HG02852 (cell line): ENCODE measurements at regions not wholly inside any gene's neighbourhood (a gene's known extent, or its start where the extent isn't known, plus 50 kb on each side); places are given as distances from the start of the nearest gene placed in this dataset.
A peak's percentile ranks its signal among the peaks of the same experiment; 100 is the strongest.
"Not testable (repeated sequence)": the region's sequence is repeated elsewhere in the genome, so short reads cannot be mapped to it uniquely, and the experiment has no call there.

ENCODE experiments used
- ATAC-seq: cut with Tn5 transposase; IDR thresholded peaks from one replicate; pipeline ENCODE4 v1.9.1; 2021; ENCODE audit warnings: mild to moderate bottlenecking, moderate library complexity; ENCODE audit not compliant: unreplicated experiment

DNA sequence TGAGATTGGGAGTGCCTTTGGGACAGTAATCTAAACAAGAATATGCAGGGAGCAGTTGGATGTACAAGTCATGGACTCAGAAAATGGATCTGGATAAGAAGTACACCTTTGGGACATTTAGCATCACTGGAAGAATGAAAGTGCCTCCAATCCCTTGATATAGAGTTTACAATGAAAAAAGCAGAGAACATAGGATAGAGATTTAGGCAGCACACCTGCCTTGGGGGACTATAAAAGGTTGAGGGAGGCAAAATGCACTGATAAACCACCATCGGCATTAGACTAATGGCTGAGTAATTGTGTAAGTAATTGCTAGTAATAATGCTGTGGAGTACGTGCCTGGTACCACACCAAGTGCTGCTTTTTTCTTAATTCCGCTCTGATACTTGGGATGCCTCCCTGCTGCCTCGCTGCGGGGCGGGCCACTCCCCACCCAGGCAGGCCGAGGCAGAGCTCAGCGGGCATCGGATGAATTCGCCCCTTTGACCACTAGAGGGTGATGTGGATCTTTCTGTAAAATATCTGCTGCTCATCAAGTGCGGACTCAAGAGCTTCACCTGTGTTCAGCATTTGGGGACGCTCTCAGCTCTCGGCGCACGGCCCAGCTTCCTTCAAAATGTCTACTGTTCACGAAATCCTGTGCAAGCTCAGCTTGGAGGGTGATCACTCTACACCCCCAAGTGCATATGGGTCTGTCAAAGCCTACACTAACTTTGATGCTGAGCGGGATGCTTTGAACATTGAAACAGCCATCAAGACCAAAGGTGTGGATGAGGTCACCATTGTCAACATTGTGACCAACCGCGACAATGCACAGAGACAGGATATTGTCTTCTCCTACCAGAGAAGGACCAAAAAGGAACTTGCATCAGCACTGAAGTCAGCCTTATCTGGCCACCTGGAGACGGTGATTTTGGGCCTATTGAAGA lies 99.9 kb downstream of the ANKRD18B start:
- peak; percentile 72 for ATAC-seq

DNA sequence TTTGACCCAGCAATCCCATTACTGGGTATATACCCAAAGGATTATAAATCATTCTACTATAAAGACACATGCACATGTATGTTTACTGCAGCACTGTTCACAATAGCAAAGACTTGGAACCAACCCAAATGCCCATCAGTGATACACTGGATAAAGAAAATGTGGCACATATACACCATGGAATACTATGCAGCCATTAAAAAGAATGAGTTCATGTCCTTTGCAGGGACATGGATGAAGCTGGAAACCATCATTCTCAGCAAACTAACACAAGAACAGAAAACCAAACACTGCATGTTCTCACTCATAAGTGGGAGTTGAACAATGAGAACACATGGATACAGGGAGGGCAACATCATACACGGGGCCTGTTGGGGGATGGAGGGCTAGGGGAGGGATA lies 104.3 kb downstream of the ANKRD18B start:
- ATAC-seq, result not testable (repeated sequence)

DNA sequence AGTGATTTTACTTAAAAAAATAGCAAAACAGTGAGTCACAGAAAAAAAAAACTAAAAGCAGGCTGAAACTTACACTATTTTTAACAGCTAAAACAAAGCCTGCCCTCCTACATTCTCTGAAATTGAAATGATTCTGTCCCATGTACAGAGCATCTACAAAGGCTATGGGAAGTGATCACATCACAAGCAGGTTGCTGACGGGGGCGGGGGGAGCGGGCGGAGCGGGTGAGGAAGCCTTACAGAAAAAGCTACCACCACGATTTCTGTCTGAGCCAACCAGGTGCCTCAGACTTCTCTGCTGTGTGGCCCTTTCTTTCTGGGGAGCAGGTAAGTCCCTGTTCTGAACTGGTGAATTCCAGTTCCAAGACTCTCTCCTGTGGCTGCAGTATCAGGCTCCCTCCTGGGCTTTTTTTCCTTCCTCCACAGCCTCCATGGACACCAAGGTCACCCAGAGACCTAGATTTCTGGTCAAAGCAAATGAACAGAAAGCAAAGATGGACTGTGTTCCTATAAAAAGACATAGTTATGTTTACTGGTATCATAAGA lies 104.9 kb downstream of the ANKRD18B start:
- ATAC-seq, result no peak

DNA sequence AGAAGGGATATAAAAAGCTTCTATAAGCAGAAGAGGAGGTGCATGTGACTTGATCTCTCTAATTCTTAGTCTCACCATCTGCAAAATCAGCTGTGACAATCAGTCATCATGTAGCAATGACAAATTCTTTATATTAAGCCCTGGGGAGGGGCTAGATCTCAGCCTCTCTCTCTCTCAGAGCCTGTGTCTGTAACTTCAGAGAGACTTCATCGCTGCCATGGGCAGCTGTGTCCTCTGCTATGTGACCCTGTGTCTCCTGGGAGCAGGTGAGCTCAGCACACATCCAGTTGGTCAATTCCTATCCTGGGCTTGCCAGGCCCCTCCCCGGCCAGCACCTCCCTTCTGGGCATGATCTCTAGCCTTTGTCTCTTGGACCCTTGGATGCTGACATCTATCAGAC lies 109.6 kb downstream of the ANKRD18B start:
- ATAC-seq, result no peak

DNA sequence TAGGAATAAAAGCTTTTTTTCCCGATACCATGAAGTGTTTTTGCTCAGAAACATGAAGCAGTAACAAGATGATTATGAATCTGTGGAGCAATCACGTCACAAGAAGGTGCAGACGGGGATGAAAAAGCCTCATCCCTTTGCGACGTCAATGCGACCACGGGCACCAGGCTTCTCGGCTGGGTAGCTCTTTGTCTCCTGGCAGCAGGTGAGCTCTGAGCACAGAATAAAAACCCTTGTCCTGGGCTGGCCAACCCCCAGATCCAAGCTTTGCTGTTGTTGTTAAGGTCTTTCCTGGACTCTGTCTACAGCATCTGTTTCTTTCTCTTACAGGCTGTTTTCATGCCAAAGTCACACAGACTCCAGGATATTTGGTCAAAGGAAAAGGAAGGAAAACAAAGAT lies 113.8 kb downstream of the ANKRD18B start:
- no peak for ATAC-seq

DNA sequence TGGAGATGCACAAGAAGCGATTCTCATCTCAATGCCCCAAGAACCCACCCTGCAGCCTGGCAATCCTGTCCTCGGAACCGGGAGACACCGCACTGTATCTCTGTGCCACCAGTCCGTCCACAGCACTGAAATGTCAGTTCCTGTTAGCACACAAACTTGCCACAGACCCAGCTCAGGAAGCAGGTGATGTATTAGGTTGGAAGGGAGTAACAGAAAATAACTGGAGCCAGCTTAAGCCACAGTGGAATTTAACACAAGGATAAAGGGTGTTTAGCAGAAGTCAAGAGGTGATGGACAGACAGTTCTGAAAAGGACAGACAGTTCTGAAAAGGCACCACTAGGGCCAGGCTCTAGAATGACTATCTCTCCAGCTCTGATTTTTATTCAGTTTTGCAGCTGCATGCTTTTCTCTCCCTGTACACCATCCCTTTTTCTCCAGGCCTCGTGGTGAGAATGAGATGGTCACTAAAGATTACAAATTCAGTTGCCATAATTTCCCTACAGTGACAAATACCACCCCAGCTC lies 114.4 kb downstream of the ANKRD18B start:
- ATAC-seq, result no peak

DNA sequence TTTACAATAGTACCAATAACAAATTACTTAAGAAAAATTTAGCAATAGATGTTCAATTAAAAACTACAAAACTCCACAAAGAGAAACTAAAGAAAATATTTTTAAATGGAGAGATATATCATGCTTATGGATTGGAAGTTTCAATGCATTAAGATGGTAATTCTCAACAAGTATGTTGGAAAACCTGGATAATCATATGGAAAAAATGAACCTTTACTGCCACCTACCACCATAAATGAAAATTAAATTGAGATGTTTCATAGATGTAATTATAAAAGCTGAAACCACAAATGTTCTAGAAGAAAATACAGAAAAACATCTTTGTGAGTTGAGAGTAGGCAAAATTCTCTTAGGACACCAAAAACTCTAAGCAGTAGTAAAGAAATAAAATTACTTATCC lies 121.7 kb downstream of the ANKRD18B start:
- ATAC-seq, result no peak

DNA sequence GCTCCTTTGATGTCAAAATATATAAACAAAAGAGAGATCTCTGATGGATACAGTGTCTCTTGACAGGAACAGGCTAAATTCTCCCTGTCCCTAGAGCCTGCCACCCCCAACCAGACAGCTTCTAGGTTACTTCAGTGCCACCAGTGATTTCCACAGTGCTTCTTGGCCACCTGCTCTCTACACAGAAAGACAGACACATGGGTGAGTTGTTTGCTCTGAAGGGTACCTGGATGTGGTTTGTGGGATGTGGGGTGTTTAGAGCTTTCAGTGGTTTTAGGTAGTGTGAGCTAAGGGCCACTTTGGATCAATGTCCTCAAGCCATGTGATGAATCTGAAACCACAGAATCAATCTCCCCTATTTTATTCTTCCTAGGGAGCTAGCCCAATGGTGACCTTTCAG lies 125.4 kb downstream of the ANKRD18B start:
- no peak for ATAC-seq

DNA sequence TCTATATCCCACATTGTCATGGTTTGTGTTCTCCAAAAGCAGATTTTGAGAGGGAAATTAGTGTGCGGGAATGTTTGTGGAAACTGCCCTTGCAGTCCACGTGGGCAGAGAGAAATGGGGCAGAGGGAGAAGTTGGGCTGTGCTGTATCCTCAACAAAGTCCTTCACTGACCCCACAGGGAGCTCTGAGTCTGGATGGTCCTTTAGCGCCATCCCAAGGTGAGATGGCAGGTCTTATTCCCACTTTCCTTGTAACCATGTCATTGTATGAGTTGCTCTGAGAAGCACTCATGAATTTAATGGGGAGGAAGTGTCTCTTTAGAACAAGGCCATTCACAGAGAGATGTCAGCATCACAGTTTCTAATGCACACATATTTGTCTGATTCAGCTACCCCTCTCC lies 127.1 kb downstream of the ANKRD18B start:
- no peak for ATAC-seq

DNA sequence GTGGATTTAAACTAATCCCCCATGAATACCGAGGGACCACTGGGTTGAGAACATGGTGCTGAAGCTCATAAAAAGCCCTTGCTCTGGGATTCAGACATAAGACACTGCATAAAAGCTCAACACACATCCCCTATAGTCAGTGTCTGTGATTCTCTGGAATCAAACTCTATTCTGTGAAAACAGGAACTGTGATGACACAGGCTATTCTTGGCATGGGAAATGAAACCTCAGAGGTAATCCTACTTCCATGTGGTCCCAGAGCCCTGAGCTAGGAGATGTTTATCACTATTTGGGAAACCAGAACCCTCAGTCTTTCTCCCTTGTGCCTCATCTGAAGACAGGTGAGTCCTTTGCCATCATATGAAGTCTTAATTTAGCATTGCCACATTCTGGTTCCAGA lies 135.4 kb upstream of the PRSS3 start:
- no peak for ATAC-seq

DNA sequence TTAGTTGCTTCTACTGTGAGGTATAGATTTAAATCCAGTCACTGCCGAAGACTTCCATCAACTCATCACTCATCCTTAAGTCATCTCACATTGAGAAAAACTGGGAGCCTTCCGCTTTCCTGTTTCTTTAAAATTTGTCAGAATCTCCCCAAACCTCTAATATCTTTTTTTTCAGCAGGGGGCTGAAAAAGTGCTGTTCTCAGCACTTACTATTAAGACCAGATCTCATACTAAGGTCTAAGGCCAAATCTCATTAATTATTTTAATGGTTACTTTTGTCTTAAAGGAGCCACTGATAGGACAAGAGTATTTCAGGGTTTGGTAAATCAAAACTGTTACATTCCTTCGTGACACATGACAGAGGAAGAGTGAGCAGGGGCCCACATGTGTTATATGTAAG lies 134.6 kb upstream of the PRSS3 start:
- ATAC-seq, result no peak

DNA sequence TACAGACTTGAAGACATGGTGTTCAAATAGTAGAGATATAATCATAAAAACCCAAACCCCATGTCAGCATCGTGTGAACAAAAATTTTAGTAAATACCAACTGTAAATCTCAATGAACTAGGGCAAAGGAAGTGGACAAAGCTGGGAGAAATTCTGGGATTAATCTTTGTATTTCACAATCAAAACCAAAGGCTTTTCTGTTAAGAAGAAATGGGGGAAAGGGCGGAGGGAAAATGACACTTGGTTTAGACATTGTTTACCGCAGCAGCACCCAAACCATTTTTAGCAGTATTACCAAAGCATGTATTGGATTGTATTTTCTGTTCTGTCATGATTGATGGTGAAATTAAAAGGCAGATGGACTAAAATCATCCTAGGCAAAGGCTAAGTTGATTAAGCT lies 134.2 kb upstream of the PRSS3 start:
- ATAC-seq, result no peak

DNA sequence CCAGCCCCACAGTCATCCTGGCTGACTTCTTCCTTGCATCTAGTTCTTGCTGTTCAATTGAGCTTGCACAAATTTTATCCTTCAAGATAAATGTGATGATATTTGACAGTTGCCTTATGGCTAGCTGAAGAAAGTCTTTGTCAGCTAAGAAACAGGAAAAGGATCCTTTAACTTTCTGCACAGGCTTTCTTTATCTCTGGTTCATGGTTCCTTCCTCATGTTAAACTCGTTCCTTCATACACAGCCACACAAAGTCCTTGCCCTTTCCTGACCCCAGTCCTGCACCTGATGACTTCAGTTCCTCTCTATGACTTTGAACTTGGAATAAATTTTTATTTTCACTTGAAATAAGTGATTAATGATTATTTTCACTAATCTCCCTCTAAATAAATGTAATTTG lies 132.5 kb upstream of the PRSS3 start:
- no peak for ATAC-seq

DNA sequence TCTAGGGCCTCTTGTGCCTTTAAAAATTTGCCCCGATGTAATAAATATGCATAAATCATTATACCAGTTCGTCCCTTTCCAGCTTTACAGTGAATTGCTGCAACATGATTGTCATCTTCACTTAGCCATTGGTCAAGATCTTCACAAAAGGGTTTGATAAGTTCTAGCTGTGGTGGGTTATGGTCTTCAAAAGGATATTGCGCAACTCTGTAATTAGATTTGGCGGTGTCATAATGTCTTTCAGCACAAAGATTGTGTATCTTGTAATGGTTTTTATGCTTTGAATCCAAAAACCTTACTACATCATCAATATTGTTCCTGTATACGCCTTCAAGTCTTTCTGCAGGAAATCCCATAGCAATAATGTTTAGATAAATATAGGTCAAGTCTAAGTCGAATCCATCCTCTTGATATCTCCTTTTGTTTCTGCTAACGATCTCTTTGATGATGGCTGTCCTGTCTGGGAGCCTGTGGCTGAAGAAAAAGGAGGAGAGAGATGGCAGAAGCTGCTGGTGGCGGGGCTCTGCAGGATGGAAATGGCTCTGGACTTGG lies 119.1 kb upstream of the PRSS3 start:
- not testable (repeated sequence) for ATAC-seq

DNA sequence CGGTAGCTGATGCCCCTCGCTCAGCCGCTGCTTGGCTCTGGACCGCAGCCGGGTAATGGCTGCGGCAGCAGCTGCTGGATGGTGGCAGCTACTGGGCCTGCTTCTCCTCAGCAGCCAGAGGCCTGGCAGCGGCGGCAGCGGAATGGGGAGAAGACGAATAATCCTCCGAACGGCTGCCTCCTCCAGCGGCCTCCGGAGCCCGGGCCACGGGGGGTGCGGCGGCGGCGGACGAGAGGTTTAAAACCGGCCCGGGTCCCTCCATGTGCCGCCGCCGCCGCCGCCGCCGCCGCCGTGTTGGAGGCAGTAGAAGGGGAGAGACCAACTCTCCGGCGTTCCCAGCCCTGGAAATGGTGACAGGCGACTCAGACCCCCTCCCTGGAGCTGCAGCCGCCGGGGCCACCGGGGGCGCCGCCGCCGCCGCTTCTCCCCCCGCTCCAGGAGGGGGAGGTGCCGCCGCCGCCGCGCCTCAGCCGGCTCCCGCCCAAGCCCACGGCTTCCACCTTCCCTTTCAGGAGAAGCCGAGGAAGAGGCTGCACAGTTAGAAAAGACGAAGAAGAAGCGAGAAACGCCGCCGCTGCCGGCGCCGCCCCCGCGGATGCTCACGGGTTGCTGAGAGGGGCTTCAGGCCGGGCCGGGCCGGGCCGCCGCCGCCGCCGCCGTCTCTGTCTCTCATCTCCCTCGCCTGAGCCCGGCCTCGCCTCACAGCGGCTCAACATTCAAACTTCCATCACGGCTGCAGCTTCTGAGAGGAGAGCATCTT lies 118.4 kb upstream of the PRSS3 start:
- ATAC-seq, result no peak

DNA sequence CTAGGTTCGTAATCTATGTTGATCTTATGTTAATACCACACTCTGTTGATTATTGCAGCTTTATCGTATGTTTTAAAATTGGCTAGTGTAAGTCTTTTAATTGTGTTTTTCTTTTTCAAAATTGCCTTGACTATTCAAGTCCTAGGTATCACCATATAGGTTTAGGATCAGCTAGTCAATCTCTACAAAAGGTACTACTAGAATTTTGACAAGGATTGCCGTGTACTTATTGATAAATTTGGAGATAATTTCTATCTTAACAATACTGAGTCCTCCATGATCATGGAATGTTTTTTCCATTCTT lies 117.9 kb upstream of the PRSS3 start:
- ATAC-seq, result no peak

DNA sequence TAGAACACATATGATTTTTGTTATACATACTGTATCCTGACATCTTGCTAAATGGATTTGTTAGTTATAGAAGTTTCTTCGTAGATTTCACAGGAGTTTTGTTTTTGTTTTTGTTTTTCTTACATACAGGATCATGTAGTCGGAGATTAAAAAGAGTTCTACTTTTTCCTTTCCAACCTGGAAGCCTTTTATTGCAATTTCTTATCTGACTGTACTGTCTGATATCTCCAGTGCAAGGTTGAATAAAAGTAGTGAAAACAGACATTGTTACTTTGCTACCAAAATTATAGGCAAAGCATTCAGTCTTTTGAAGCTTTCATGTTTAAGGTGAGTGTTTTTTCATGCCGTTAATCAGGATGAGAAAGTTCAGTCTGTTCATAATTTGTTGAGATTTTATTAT lies 117.4 kb upstream of the PRSS3 start:
- ATAC-seq, result no peak

DNA sequence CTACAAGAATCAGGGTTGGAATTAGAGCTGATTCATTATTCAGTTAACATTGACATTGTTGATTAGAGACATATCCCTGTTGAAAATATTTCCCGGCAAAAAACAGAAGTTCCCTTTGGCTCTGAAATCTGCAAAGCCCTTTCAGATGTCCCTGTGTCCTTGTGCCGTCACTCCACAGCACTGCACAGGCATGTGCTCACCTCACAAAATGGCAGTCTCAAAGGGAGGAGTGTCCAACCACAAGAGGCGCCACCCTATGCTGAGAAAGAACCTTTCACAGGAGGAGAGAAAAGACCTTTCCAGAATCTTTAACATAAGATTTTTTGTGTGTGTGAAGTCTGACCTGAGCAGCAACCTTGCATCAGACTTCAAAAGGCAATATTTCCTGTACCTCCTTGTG lies 112.8 kb upstream of the PRSS3 start:
- no peak for ATAC-seq

DNA sequence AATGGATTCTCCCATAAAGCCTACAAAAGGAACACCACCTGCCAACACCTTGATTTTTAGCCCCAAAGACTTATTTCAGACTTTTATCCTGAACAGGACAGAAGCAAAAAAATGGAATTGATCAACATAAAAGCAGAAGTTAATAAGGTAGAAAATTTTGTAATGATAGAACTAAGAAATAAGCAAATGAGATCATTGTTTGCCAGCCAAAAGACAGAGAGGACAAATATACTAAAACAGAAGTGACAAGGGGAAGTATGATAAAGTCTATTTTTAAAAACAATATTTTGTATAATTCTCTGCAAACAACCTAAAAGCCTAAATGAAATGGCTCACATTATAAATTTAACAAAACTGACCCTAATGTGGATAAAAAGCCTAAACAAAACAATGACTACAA lies 110.5 kb upstream of the PRSS3 start:
- no peak for ATAC-seq

DNA sequence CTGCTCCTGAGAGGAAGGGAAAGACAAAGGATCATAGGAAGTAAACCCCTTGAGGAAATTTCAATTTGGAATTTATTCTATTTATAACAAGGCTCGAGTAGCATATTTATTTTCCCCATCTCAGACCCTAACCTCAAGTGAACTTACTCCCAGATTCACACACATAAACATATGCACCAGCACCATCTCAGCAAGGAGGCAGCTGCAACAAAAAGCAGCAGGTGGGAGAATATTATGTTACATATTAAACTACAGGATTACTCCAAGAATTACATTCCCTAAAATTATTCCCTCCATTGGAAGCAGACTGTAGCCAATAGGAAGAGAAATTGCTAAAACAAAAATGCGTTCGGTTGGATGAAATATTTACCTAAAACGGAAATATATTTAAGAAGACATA lies 108.4 kb upstream of the PRSS3 start:
- ATAC-seq, result no peak

DNA sequence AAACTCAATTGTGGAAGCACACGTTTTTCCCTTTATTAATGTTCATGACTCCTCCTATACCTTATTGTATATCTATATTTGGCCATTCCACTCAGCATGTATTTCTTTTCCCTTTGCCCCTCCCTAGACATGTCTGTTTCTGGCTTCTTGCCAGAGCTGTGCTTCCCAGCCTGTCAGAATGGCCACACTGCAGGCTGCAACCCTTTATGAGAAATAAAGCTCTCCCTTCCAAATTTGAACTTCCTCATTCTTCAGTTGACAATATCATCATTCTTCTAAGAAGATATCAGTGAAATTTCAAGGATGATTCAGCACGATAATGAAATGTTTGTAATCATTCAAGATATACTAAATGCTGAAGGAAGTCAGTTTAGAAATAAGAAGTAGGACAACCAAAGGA lies 107.6 kb upstream of the PRSS3 start:
- no peak for ATAC-seq
